ENCODE measurements at regions not wholly inside any gene's neighbourhood (a gene's known extent, or its start where the extent isn't known, plus 50 kb on each side); places are given as distances from the start of the nearest gene placed in this dataset.

GRCh38 chr16:85333744-85334640 lies 221.7 kb upstream of the CIBAR2 start:
- Mint-ChIP-seq H3K36me3 (ENCODE audit: insufficient read depth) (no peaks in the 10 kb centered on the region), H3K4me1 (peaks cover 11% of the 10 kb centered on the region), H3K4me3 (no peak overlapping the region), H3K9me3 (no peaks in the 10 kb centered on the region), H3K27me3 (peaks cover 81% of the 10 kb centered on the region), H3K27ac (ENCODE audit: low read depth) (no peak overlapping the region)
- no peak for ATAC-seq (replicated peaks; ENCODE audit: extremely low read depth, poor library complexity, severe bottlenecking)
- DNase-seq (ENCODE audit: low spot score in 2 of 2): no peak

- Mint-ChIP-seq H3K9me3 (no peaks in the 10 kb centered on the region), H3K27me3 (peaks cover 81% of the 10 kb centered on the region), H3K36me3 (ENCODE audit: insufficient read depth) (no peaks in the 10 kb centered on the region), H3K4me1 (peaks cover 10% of the 10 kb centered on the region), H3K27ac (ENCODE audit: low read depth) (no peak overlapping the region), H3K4me3 (peak overlapping the region; percentile 54)
- ATAC-seq (replicated peaks; ENCODE audit: extremely low read depth, poor library complexity, severe bottlenecking): no peak
- DNase-seq (ENCODE audit: low spot score in 2 of 2): no peak
Measured at GRCh38 chr16:85334718-85335583, 222.7 kb upstream of the CIBAR2 start.

GRCh38 chr16:85335584-85336491 lies 223.6 kb upstream of the CIBAR2 start:
- DNase-seq (ENCODE audit: low spot score in 2 of 2) (no peak), ATAC-seq (replicated peaks; ENCODE audit: extremely low read depth, poor library complexity, severe bottlenecking) (no peak)
- no peaks in the 10 kb centered on the region for H3K36me3 Mint-ChIP-seq (ENCODE audit: insufficient read depth)
- H3K4me1 Mint-ChIP-seq: peaks cover 6% of the 10 kb centered on the region
- peaks cover 74% of the 10 kb centered on the region for H3K27me3 Mint-ChIP-seq
- H3K9me3 Mint-ChIP-seq: no peaks in the 10 kb centered on the region
- H3K27ac Mint-ChIP-seq (ENCODE audit: low read depth): no peak overlapping the region
- H3K4me3 Mint-ChIP-seq: peak overlapping the region; percentile 54

- peaks cover 73% of the 10 kb centered on the region for H3K27me3 Mint-ChIP-seq
- no peaks in the 10 kb centered on the region for H3K36me3 Mint-ChIP-seq (ENCODE audit: insufficient read depth)
- ATAC-seq (replicated peaks; ENCODE audit: extremely low read depth, poor library complexity, severe bottlenecking): no peak
- peaks cover 6% of the 10 kb centered on the region for H3K4me1 Mint-ChIP-seq
- no peak overlapping the region for H3K4me3 Mint-ChIP-seq
- no peaks in the 10 kb centered on the region for H3K9me3 Mint-ChIP-seq
- no peak overlapping the region for H3K27ac Mint-ChIP-seq (ENCODE audit: low read depth)
- DNase-seq (ENCODE audit: low spot score in 2 of 2): no peak
Measured at GRCh38 chr16:85337910-85338637, 225.8 kb upstream of the CIBAR2 start.

GRCh38 chr16:85338638-85338982 lies 226.3 kb upstream of the CIBAR2 start:
- Mint-ChIP-seq H3K36me3 (ENCODE audit: insufficient read depth) (no peaks in the 10 kb centered on the region), H3K4me1 (peaks cover 6% of the 10 kb centered on the region), H3K9me3 (no peaks in the 10 kb centered on the region), H3K27me3 (peaks cover 67% of the 10 kb centered on the region), H3K4me3 (no peak overlapping the region), H3K27ac (ENCODE audit: low read depth) (no peak overlapping the region)
- DNase-seq (ENCODE audit: low spot score in 2 of 2): no peak
- no peak for ATAC-seq (replicated peaks; ENCODE audit: extremely low read depth, poor library complexity, severe bottlenecking)

- Mint-ChIP-seq H3K9me3 (no peaks in the 10 kb centered on the region), H3K36me3 (ENCODE audit: insufficient read depth) (no peaks in the 10 kb centered on the region), H3K27ac (ENCODE audit: low read depth) (no peak overlapping the region), H3K27me3 (peaks cover 62% of the 10 kb centered on the region), H3K4me1 (peaks cover 6% of the 10 kb centered on the region), H3K4me3 (no peak overlapping the region)
- ATAC-seq (replicated peaks; ENCODE audit: extremely low read depth, poor library complexity, severe bottlenecking): no peak
- no peak for DNase-seq (ENCODE audit: low spot score in 2 of 2)
Measured at GRCh38 chr16:85338989-85339685, 226.9 kb upstream of the CIBAR2 start.

- DNase-seq (ENCODE audit: low spot score in 2 of 2) (no peak), ATAC-seq (replicated peaks; ENCODE audit: extremely low read depth, poor library complexity, severe bottlenecking) (no peak)
- Mint-ChIP-seq H3K9me3 (peaks cover 6% of the 10 kb centered on the region), H3K27ac (ENCODE audit: low read depth) (no peak overlapping the region), H3K27me3 (peaks cover 33% of the 10 kb centered on the region), H3K4me1 (no peaks in the 10 kb centered on the region), H3K4me3 (no peak overlapping the region), H3K36me3 (ENCODE audit: insufficient read depth) (no peaks in the 10 kb centered on the region)
Measured at GRCh38 chr16:85341972-85342695, 229.9 kb upstream of the CIBAR2 start.

- no peaks in the 10 kb centered on the region for H3K36me3 Mint-ChIP-seq (ENCODE audit: insufficient read depth)
- peaks cover 6% of the 10 kb centered on the region for H3K9me3 Mint-ChIP-seq
- no peak overlapping the region for H3K4me3 Mint-ChIP-seq
- no peak overlapping the region for H3K27ac Mint-ChIP-seq (ENCODE audit: low read depth)
- H3K27me3 Mint-ChIP-seq: peaks cover 13% of the 10 kb centered on the region
- no peaks in the 10 kb centered on the region for H3K4me1 Mint-ChIP-seq
- DNase-seq (ENCODE audit: low spot score in 2 of 2) (no peak), ATAC-seq (replicated peaks; ENCODE audit: extremely low read depth, poor library complexity, severe bottlenecking) (no peak)
Measured at GRCh38 chr16:85344502-85345128, 232.3 kb upstream of the CIBAR2 start.

GRCh38 chr16:85345129-85345639 lies 232.9 kb upstream of the CIBAR2 start:
- DNase-seq (ENCODE audit: low spot score in 2 of 2) (no peak), ATAC-seq (replicated peaks; ENCODE audit: extremely low read depth, poor library complexity, severe bottlenecking) (no peak)
- H3K27ac Mint-ChIP-seq (ENCODE audit: low read depth): no peak overlapping the region
- no peaks in the 10 kb centered on the region for H3K4me1 Mint-ChIP-seq
- no peak overlapping the region for H3K4me3 Mint-ChIP-seq
- no peaks in the 10 kb centered on the region for H3K36me3 Mint-ChIP-seq (ENCODE audit: insufficient read depth)
- peaks cover 6% of the 10 kb centered on the region for H3K9me3 Mint-ChIP-seq
- peaks cover 9% of the 10 kb centered on the region for H3K27me3 Mint-ChIP-seq

GRCh38 chr16:85346404-85347212 lies 234.3 kb upstream of the CIBAR2 start:
- peaks cover 6% of the 10 kb centered on the region for H3K9me3 Mint-ChIP-seq
- H3K27me3 Mint-ChIP-seq: peaks cover 9% of the 10 kb centered on the region
- H3K27ac Mint-ChIP-seq (ENCODE audit: low read depth): no peak overlapping the region
- no peak overlapping the region for H3K4me3 Mint-ChIP-seq
- H3K4me1 Mint-ChIP-seq: no peaks in the 10 kb centered on the region
- H3K36me3 Mint-ChIP-seq (ENCODE audit: insufficient read depth): no peaks in the 10 kb centered on the region
- DNase-seq (ENCODE audit: low spot score in 2 of 2) (no peak), ATAC-seq (replicated peaks; ENCODE audit: extremely low read depth, poor library complexity, severe bottlenecking) (no peak)

Measured in central memory CD8-positive, alpha-beta T cell (primary cell).